Karpas-422 (cell line): ENCODE measurements at regions not wholly inside any gene's neighbourhood (a gene's known extent, or its start where the extent isn't known, plus 50 kb on each side); places are given as distances from the start of the nearest gene placed in this dataset.

Experiments used
- DNase-seq: peaks from one replicate; pipeline ENCODE4 v3.0.0-alpha.2; 2015
- H2AFZ ChIP-seq: fragments of 200-600 bp; sonication (generic); 2 replicates; pipeline ENCODE4 v1.6.1; 2014; ENCODE audit warnings: antibody characterized with exemption, low read length, mixed read lengths
- H3K27ac ChIP-seq: fragments of 200-600 bp; sonication (generic); 2 replicates; pipeline ENCODE4 v1.5.1; 2014; ENCODE audit warnings: mild to moderate bottlenecking, low read length, moderate library complexity
- H3K27me3 ChIP-seq: fragments of 200-600 bp; sonication (generic); 2 replicates; pipeline ENCODE4 v1.6.1; 2014; ENCODE audit warnings: low read length, mixed read lengths
- H3K36me3 ChIP-seq: fragments of 200-600 bp; sonication (generic); 2 replicates; pipeline ENCODE4 v1.6.1; 2014; ENCODE audit warnings: low read length, mixed read lengths; ENCODE audit not compliant: insufficient read depth
- H3K4me1 ChIP-seq: fragments of 200-600 bp; sonication (generic); 2 replicates; pipeline ENCODE4 v1.6.1; 2014; ENCODE audit warnings: mild to moderate bottlenecking, low read length, mixed read lengths
- H3K4me2 ChIP-seq: fragments of 200-600 bp; sonication (generic); 2 replicates; pipeline ENCODE4 v1.6.1; 2014; ENCODE audit warnings: low read length, low read depth, mild to moderate bottlenecking; ENCODE audit not compliant: poor library complexity, severe bottlenecking
- H3K4me3 ChIP-seq: fragments of 200-600 bp; sonication (generic); 2 replicates; pipeline ENCODE4 v1.5.1; 2014; ENCODE audit warnings: mild to moderate bottlenecking, antibody characterized with exemption, low read length, mixed read lengths
- H3K79me2 ChIP-seq: fragments of 200-600 bp; sonication (generic); 2 replicates; pipeline ENCODE4 v1.6.1; 2014; ENCODE audit warnings: mild to moderate bottlenecking, low read length, mixed read lengths
- H3K9ac ChIP-seq: fragments of 200-600 bp; sonication (generic); 2 replicates; pipeline ENCODE4 v1.6.0; 2014; ENCODE audit warnings: low read length
- H3K9me2 ChIP-seq: fragments of 200-600 bp; sonication (generic), shearing (Covaris generic); replicated peaks from 2 replicates; pipeline ENCODE4 v1.6.0; 2014; ENCODE audit warnings: mild to moderate bottlenecking, low read length, moderate library complexity; ENCODE audit not compliant: insufficient read depth
- H3K9me3 ChIP-seq: fragments of 300-700, 200-600 bp; sonication (generic); 2 replicates; pipeline ENCODE4 v1.6.1; 2014; ENCODE audit warnings: low read length, mixed read lengths
- H4K20me1 ChIP-seq: fragments of 200-600 bp; sonication (generic); 2 replicates; pipeline ENCODE4 v1.6.1; 2014; ENCODE audit warnings: mild to moderate bottlenecking, antibody characterized with exemption, low read length, low read depth; ENCODE audit not compliant: insufficient read depth

GRCh38 chr2:134099273-134099672, 154.6 kb upstream of the MGAT5 start:
- no peaks in the 10 kb centered on the region for H3K9me3 ChIP-seq
- H3K36me3 ChIP-seq = no peaks in the 10 kb centered on the region
- H3K79me2 ChIP-seq = no peaks in the 10 kb centered on the region
- DNase-seq = no peak
- no peaks in the 10 kb centered on the region for H3K27me3 ChIP-seq
- H2AFZ ChIP-seq = no peak overlapping the region
- no peak overlapping the region for H3K4me2 ChIP-seq
- H3K4me3 ChIP-seq = no peak overlapping the region
- H3K4me1 ChIP-seq = no peaks in the 10 kb centered on the region
- no peak overlapping the region for H3K9ac ChIP-seq
- H3K9me2 ChIP-seq = no peaks in the 10 kb centered on the region
- H3K27ac ChIP-seq = no peak overlapping the region
- no peaks in the 10 kb centered on the region for H4K20me1 ChIP-seq

- Histone ChIP-seq H3K9me2 (no peaks in the 10 kb centered on the region), H3K79me2 (no peaks in the 10 kb centered on the region), H3K4me3 (no peak overlapping the region), H3K27me3 (no peaks in the 10 kb centered on the region), H4K20me1 (no peaks in the 10 kb centered on the region), H3K36me3 (no peaks in the 10 kb centered on the region), H2AFZ (no peak overlapping the region), H3K9me3 (no peaks in the 10 kb centered on the region), H3K4me1 (no peaks in the 10 kb centered on the region), H3K9ac (no peak overlapping the region), H3K4me2 (no peak overlapping the region), H3K27ac (no peak overlapping the region)
- no peak for DNase-seq
Measured at GRCh38 chr2:134103196-134103595, 150.7 kb upstream of the MGAT5 start.

DNA sequence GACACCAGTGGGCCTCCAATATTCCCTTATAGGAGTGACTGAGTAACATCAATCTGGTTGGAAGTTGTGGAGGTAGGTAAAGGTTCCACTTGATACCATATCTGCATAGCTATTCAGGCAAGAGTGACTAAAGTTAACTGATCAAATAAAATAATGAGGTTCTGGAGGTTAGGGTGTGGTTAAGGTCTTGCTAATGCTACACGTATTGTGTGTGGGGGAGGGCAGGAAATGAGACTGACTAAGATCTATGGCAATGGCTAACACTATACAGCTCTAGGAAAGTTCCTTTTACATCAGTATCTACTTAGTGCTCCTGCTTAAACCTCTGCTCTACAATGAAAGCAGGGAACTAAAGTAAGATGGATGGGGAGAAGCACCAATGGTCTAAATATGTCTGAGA, 149.1 kb upstream of the MGAT5 start:
- Histone ChIP-seq H3K4me2 (no peak overlapping the region), H3K27me3 (no peaks in the 10 kb centered on the region), H3K9me2 (no peaks in the 10 kb centered on the region), H3K4me1 (no peaks in the 10 kb centered on the region), H3K9ac (no peak overlapping the region), H3K79me2 (no peaks in the 10 kb centered on the region), H3K9me3 (no peaks in the 10 kb centered on the region), H4K20me1 (no peaks in the 10 kb centered on the region), H3K4me3 (no peak overlapping the region), H3K36me3 (no peaks in the 10 kb centered on the region), H3K27ac (no peak overlapping the region), H2AFZ (no peak overlapping the region)
- DNase-seq = no peak

GRCh38 chr2:134107402-134107801, 146.5 kb upstream of the MGAT5 start:
- Histone ChIP-seq H3K27me3 (no peaks in the 10 kb centered on the region), H3K4me1 (no peaks in the 10 kb centered on the region), H3K9ac (no peak overlapping the region), H3K9me3 (no peaks in the 10 kb centered on the region), H3K4me3 (no peak overlapping the region), H3K27ac (no peak overlapping the region), H2AFZ (no peak overlapping the region), H3K4me2 (no peak overlapping the region), H4K20me1 (no peaks in the 10 kb centered on the region), H3K79me2 (no peaks in the 10 kb centered on the region), H3K36me3 (no peaks in the 10 kb centered on the region), H3K9me2 (no peaks in the 10 kb centered on the region)
- DNase-seq = no peak

- H3K4me2 ChIP-seq = no peak overlapping the region
Measured at GRCh38 chr2:134108113-134108512, 145.8 kb upstream of the MGAT5 start.

GRCh38 chr2:134109246-134109645, 144.6 kb upstream of the MGAT5 start:
- no peak overlapping the region for H3K27ac ChIP-seq
- no peaks in the 10 kb centered on the region for H3K79me2 ChIP-seq
- H3K4me3 ChIP-seq = no peak overlapping the region
- H3K4me1 ChIP-seq = no peaks in the 10 kb centered on the region
- H3K4me2 ChIP-seq = no peak overlapping the region
- H3K9me3 ChIP-seq = no peaks in the 10 kb centered on the region
- H3K36me3 ChIP-seq = no peaks in the 10 kb centered on the region
- no peak overlapping the region for H3K9ac ChIP-seq
- DNase-seq = no peak
- no peaks in the 10 kb centered on the region for H3K27me3 ChIP-seq
- no peaks in the 10 kb centered on the region for H3K9me2 ChIP-seq
- H2AFZ ChIP-seq = no peak overlapping the region
- 0 out of 2 replicates have a peak, but pooled peaks cover 4% of the 10 kb centered on the region for H4K20me1 ChIP-seq

More at GRCh38 chr2:134108113-134108512, 145.8 kb upstream of the MGAT5 start:
- no peak overlapping the region for H3K9ac ChIP-seq
- no peaks in the 10 kb centered on the region for H3K9me2 ChIP-seq
- no peaks in the 10 kb centered on the region for H3K79me2 ChIP-seq
- H3K27ac ChIP-seq = no peak overlapping the region
- no peaks in the 10 kb centered on the region for H3K36me3 ChIP-seq
- H3K4me1 ChIP-seq = no peaks in the 10 kb centered on the region
- H3K9me3 ChIP-seq = no peaks in the 10 kb centered on the region
- no peaks in the 10 kb centered on the region for H4K20me1 ChIP-seq
- no peak overlapping the region for H3K4me3 ChIP-seq
- no peak for DNase-seq
- no peak overlapping the region for H2AFZ ChIP-seq
- no peaks in the 10 kb centered on the region for H3K27me3 ChIP-seq

DNA sequence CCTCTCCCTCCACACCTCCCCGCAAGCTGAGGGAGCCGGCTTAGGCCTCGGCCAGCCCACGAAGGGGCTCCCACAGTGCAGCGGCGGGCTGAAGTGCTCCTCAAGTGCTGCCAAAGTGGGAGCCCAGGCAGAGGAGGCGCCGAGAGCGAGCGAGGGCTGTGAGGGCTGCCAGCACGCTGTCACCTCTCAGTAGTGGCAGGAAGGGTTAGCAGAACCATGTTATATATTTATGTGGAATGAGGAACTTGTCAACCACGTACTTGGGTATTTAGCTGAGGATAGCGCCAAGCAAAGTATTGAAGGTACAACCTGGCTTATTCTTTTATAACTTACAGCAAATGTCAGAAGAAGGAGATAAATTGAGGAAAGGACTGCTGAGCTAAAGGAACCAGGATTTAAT, 144.1 kb upstream of the MGAT5 start:
- Histone ChIP-seq H3K36me3 (no peaks in the 10 kb centered on the region), H3K9me2 (no peaks in the 10 kb centered on the region), H2AFZ (no peak overlapping the region), H3K4me2 (no peak overlapping the region), H4K20me1 (0 out of 2 replicates have a peak, but pooled peaks cover 4% of the 10 kb centered on the region), H3K4me3 (no peak overlapping the region), H3K9ac (no peak overlapping the region), H3K27ac (no peak overlapping the region), H3K4me1 (no peaks in the 10 kb centered on the region), H3K27me3 (no peaks in the 10 kb centered on the region), H3K79me2 (no peaks in the 10 kb centered on the region), H3K9me3 (no peaks in the 10 kb centered on the region)
- DNase-seq = no peak

GRCh38 chr2:134110532-134110931, 143.3 kb upstream of the MGAT5 start:
- Histone ChIP-seq H3K4me2 (no peak overlapping the region), H3K27me3 (no peaks in the 10 kb centered on the region), H3K36me3 (no peaks in the 10 kb centered on the region), H3K4me1 (no peaks in the 10 kb centered on the region), H3K27ac (no peak overlapping the region), H3K9me2 (no peaks in the 10 kb centered on the region), H3K9ac (no peak overlapping the region), H3K9me3 (no peaks in the 10 kb centered on the region), H4K20me1 (0 out of 2 replicates have a peak, but pooled peaks cover 4% of the 10 kb centered on the region), H2AFZ (no peak overlapping the region), H3K4me3 (no peak overlapping the region), H3K79me2 (no peaks in the 10 kb centered on the region)
- DNase-seq = no peak

- no peaks in the 10 kb centered on the region for H3K27me3 ChIP-seq
- no peak for DNase-seq
- no peak overlapping the region for H3K4me2 ChIP-seq
- no peaks in the 10 kb centered on the region for H3K9me3 ChIP-seq
- no peak overlapping the region for H2AFZ ChIP-seq
- no peak overlapping the region for H3K27ac ChIP-seq
- no peak overlapping the region for H3K9ac ChIP-seq
- no peak overlapping the region for H3K4me3 ChIP-seq
- H3K79me2 ChIP-seq = no peaks in the 10 kb centered on the region
- H3K36me3 ChIP-seq = no peaks in the 10 kb centered on the region
- peaks cover 26% of the 10 kb centered on the region for H3K4me1 ChIP-seq
- H4K20me1 ChIP-seq = peaks cover 17% of the 10 kb centered on the region; the same call in 1 of the 2 replicates
- no peaks in the 10 kb centered on the region for H3K9me2 ChIP-seq
Measured at GRCh38 chr2:134117676-134118075, 136.2 kb upstream of the MGAT5 start.
